ENCODE measurements at regions not wholly inside any gene's neighbourhood (a gene's known extent, or its start where the extent isn't known, plus 50 kb on each side); places are given as distances from the start of the nearest gene placed in this dataset.

DNA sequence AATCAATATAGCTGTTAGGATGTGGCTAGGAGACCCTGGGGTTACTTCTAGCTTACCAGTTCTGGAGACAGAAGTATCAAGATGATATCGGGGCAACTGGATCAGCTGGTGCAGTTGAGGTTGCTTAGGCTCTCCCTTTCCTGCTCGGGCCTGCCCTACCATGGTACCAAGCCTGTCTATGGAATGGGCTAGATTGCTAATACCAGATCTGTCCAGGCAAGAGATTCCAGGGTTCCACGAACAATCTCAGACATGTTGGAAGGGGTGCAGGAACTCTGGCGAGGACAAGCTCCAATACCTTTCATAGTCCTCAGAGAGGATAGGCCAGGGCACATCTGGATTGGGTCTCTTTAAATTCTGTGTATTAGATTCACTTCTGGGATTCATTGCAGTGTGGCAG, 53.8 kb downstream of the ADM start:
- Histone ChIP-seq H3K4me3 (ENCODE audit: low read length) (no peak overlapping the region), H3K27me3 (ENCODE audit: control insufficient read depth in 2 of 2, insufficient read depth in 2 of 2, low read length in 2 of 2) (peaks cover 3 to 5% of the 10 kb centered on the region in 2 donors), H3K27ac (ENCODE audit: low read depth, low read length) (no peak overlapping the region), H3K4me1 (ENCODE audit: control insufficient read depth in 2 of 2, insufficient read depth in 2 of 2, low read length in 2 of 2) (no peaks in the 10 kb centered on the region), H3K36me3 (ENCODE audit: control insufficient read depth in 2 of 3, insufficient read depth in 3 of 3, low read length in 3 of 3) (no peaks in the 10 kb centered on the region), H3K9me3 (ENCODE audit: control insufficient read depth in 2 of 3, low read length in 3 of 3) (no peaks in the 10 kb centered on the region)
- intact Hi-C loops (cut with micrococcal nuclease) = no loop called here
- Mint-ChIP-seq H3K4me3 (no peak overlapping the region), H3K4me1 (peaks cover 0 to 3% (median 0%) of the 10 kb centered on the region in 7 donors), H3K27ac (no peak overlapping the region), H3K27me3 (peaks cover 27 to 42% (median 40%) of the 10 kb centered on the region in 5 donors), H3K9me3 (peaks cover 0 to 9% (median 2%) of the 10 kb centered on the region in 11 donors), H3K36me3 (no peaks in the 10 kb centered on the region)
- ChIA-PET POLR2A (no interaction called here), CTCF (no interaction called here)
- ATAC-seq (no peak), DNase-seq (no peak)

GRCh38 chr11:10359171-10359570, 54.3 kb downstream of the ADM start:
- Mint-ChIP-seq H3K36me3 (no peaks in the 10 kb centered on the region), H3K4me3 (no peak overlapping the region), H3K4me1 (peaks cover 0 to 3% (median 0%) of the 10 kb centered on the region in 7 donors), H3K27ac (no peak overlapping the region), H3K27me3 (peaks cover 27 to 42% (median 36%) of the 10 kb centered on the region in 5 donors), H3K9me3 (peaks cover 0 to 9% (median 2%) of the 10 kb centered on the region in 11 donors)
- DNase-seq (no peak), ATAC-seq (no peak)
- CTCF ChIA-PET = no interaction called here
- Histone ChIP-seq H3K4me3 (ENCODE audit: low read length) (no peak overlapping the region), H3K27ac (ENCODE audit: low read depth, low read length) (no peak overlapping the region), H3K9me3 (ENCODE audit: control insufficient read depth in 2 of 3, low read length in 3 of 3) (no peaks in the 10 kb centered on the region), H3K36me3 (ENCODE audit: control insufficient read depth in 2 of 3, insufficient read depth in 3 of 3, low read length in 3 of 3) (no peaks in the 10 kb centered on the region), H3K4me1 (ENCODE audit: control insufficient read depth in 2 of 2, insufficient read depth in 2 of 2, low read length in 2 of 2) (no peaks in the 10 kb centered on the region), H3K27me3 (ENCODE audit: control insufficient read depth in 2 of 2, insufficient read depth in 2 of 2, low read length in 2 of 2) (peaks cover 3 to 5% of the 10 kb centered on the region in 2 donors)
- intact Hi-C loops (cut with micrococcal nuclease) = no loop called here
- POLR2A ChIA-PET = no interaction called here

DNA sequence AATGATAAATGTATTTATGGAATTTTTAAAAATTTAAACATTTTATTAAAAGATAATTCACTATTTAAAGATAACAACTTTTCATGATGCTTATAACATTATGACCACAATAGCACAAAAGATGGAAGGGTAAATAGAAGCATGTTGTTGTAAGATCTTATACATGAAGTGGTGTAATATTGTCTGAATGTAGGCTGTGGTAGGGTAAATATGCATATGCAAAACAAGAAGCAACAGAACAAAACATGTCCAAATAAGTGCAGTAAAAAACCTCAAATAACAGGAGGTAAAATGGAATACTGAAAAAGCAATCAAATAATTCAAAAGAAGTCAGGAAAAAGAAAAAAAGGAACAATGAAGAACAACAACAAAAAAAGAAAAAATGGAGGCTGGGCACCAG, 56.0 kb downstream of the ADM start:
- H3K9me3 ChIP-seq (ENCODE audit: control insufficient read depth in 2 of 3, low read length in 3 of 3) = no peaks in the 10 kb centered on the region
- peaks cover 24 to 37% (median 29%) of the 10 kb centered on the region in 5 donors for H3K27me3 Mint-ChIP-seq
- peaks cover 3 to 5% of the 10 kb centered on the region in 2 donors for H3K27me3 ChIP-seq (ENCODE audit: control insufficient read depth in 2 of 2, insufficient read depth in 2 of 2, low read length in 2 of 2)
- H3K27ac Mint-ChIP-seq = no peak overlapping the region
- peaks cover 0 to 9% (median 2%) of the 10 kb centered on the region in 11 donors for H3K9me3 Mint-ChIP-seq
- H3K27ac ChIP-seq (ENCODE audit: low read depth, low read length) = no peak overlapping the region
- H3K4me1 Mint-ChIP-seq = peaks cover 0 to 3% (median 0%) of the 10 kb centered on the region in 7 donors
- ATAC-seq (no peak), DNase-seq (no peak)
- no peaks in the 10 kb centered on the region for H3K36me3 Mint-ChIP-seq
- no peaks in the 10 kb centered on the region for H3K4me1 ChIP-seq (ENCODE audit: control insufficient read depth in 2 of 2, insufficient read depth in 2 of 2, low read length in 2 of 2)
- ChIA-PET POLR2A (no interaction called here), CTCF (no interaction called here)
- H3K4me3 Mint-ChIP-seq = no peak overlapping the region
- no peak overlapping the region for H3K4me3 ChIP-seq (ENCODE audit: low read length)
- intact Hi-C loops (cut with micrococcal nuclease) = no loop called here
- no peaks in the 10 kb centered on the region for H3K36me3 ChIP-seq (ENCODE audit: control insufficient read depth in 2 of 3, insufficient read depth in 3 of 3, low read length in 3 of 3)

GRCh38 chr11:10365045-10365444, 60.2 kb downstream of the ADM start:
- Mint-ChIP-seq H3K27me3 (peaks cover 13 to 20% (median 17%) of the 10 kb centered on the region in 5 donors), H3K27ac (no peak overlapping the region), H3K4me3 (no peak overlapping the region), H3K9me3 (peaks cover 0 to 12% (median 5%) of the 10 kb centered on the region in 11 donors), H3K4me1 (peaks cover 4 to 13% (median 8%) of the 10 kb centered on the region in 7 donors), H3K36me3 (peaks cover 0 to 6% (median 0%) of the 10 kb centered on the region in 5 donors)
- no peak overlapping the region for H3K4me3 ChIP-seq (ENCODE audit: low read length)
- no peaks in the 10 kb centered on the region for H3K9me3 ChIP-seq (ENCODE audit: control insufficient read depth in 2 of 3, low read length in 3 of 3)
- intact Hi-C loops (cut with micrococcal nuclease) = no loop called here
- DNase-seq (no peak), ATAC-seq (no peak)
- CTCF ChIA-PET = interaction anchor here (1.4 kb wide), 1 partner anchor 43 kb away, joined by 3 read pairs; no protein-coding TSS in a partner anchor
- no peak overlapping the region for H3K27ac ChIP-seq (ENCODE audit: low read depth, low read length)
- no peaks in the 10 kb centered on the region for H3K36me3 ChIP-seq (ENCODE audit: control insufficient read depth in 2 of 3, insufficient read depth in 3 of 3, low read length in 3 of 3)
- no peaks in the 10 kb centered on the region for H3K27me3 ChIP-seq (ENCODE audit: control insufficient read depth in 2 of 2, insufficient read depth in 2 of 2, low read length in 2 of 2)
- POLR2A ChIA-PET = no interaction called here
- no peaks in the 10 kb centered on the region for H3K4me1 ChIP-seq (ENCODE audit: control insufficient read depth in 2 of 2, insufficient read depth in 2 of 2, low read length in 2 of 2)

- no peak overlapping the region for H3K27ac ChIP-seq (ENCODE audit: low read depth, low read length)
- ChIA-PET CTCF (interaction anchor here (1.0 to 1.2 kb wide), 3 partner anchors 8 to 159 kb away, joined by 3 read pairs; no protein-coding TSS in a partner anchor), POLR2A (no interaction called here)
- Mint-ChIP-seq H3K27ac (peak overlapping the region in 2 of 9 donors; percentile 0 to 7), H3K4me3 (peak overlapping the region in 3 of 10 donors; percentile 5 to 41 (median 36)), H3K36me3 (peaks cover 0 to 6% (median 0%) of the 10 kb centered on the region in 5 donors), H3K4me1 (peaks cover 4 to 13% (median 8%) of the 10 kb centered on the region in 7 donors), H3K9me3 (peaks cover 0 to 6% (median 4%) of the 10 kb centered on the region in 11 donors), H3K27me3 (peaks cover 9 to 19% (median 15%) of the 10 kb centered on the region in 5 donors)
- intact Hi-C loops (cut with micrococcal nuclease) = loop anchor here (1.0 kb wide), 2 partner anchors 158 to 608 kb away; no protein-coding TSS in a partner anchor
- no peaks in the 10 kb centered on the region for H3K4me1 ChIP-seq (ENCODE audit: control insufficient read depth in 2 of 2, insufficient read depth in 2 of 2, low read length in 2 of 2)
- H3K27me3 ChIP-seq (ENCODE audit: control insufficient read depth in 2 of 2, insufficient read depth in 2 of 2, low read length in 2 of 2) = no peaks in the 10 kb centered on the region
- H3K9me3 ChIP-seq (ENCODE audit: control insufficient read depth in 2 of 3, low read length in 3 of 3) = no peaks in the 10 kb centered on the region
- DNase-seq (peak; percentile 7 to 57 (median 44)), ATAC-seq (peak; percentile 94)
- H3K4me3 ChIP-seq (ENCODE audit: low read length) = no peak overlapping the region
- no peaks in the 10 kb centered on the region for H3K36me3 ChIP-seq (ENCODE audit: control insufficient read depth in 2 of 3, insufficient read depth in 3 of 3, low read length in 3 of 3)
Observed at GRCh38 chr11:10366568-10367331, 61.9 kb downstream of the ADM start.

GRCh38 chr11:10371926-10372641, 67.2 kb downstream of the ADM start:
- intact Hi-C loops (cut with micrococcal nuclease) = no loop called here
- ATAC-seq = no peak
- Mint-ChIP-seq H3K36me3 (peaks cover 0 to 6% (median 0%) of the 10 kb centered on the region in 5 donors), H3K27me3 (peaks cover 5 to 14% (median 8%) of the 10 kb centered on the region in 5 donors), H3K4me1 (peaks cover 0 to 1% (median 0%) of the 10 kb centered on the region in 7 donors), H3K27ac (no peak overlapping the region), H3K9me3 (peaks cover 0 to 6% (median 4%) of the 10 kb centered on the region in 11 donors), H3K4me3 (no peak overlapping the region)
- no peaks in the 10 kb centered on the region for H3K36me3 ChIP-seq (ENCODE audit: control insufficient read depth in 2 of 3, insufficient read depth in 3 of 3, low read length in 3 of 3)
- CTCF ChIA-PET = no interaction called here
- no peak for DNase-seq
- H3K27me3 ChIP-seq (ENCODE audit: control insufficient read depth in 2 of 2, insufficient read depth in 2 of 2, low read length in 2 of 2) = no peaks in the 10 kb centered on the region
- POLR2A ChIA-PET = no interaction called here
- no peak overlapping the region for H3K27ac ChIP-seq (ENCODE audit: low read depth, low read length)
- no peaks in the 10 kb centered on the region for H3K4me1 ChIP-seq (ENCODE audit: control insufficient read depth in 2 of 2, insufficient read depth in 2 of 2, low read length in 2 of 2)
- no peaks in the 10 kb centered on the region for H3K9me3 ChIP-seq (ENCODE audit: control insufficient read depth in 2 of 3, low read length in 3 of 3)
- H3K4me3 ChIP-seq (ENCODE audit: low read length) = no peak overlapping the region
